ENCODE measurements at regions not wholly inside any gene's neighbourhood (a gene's known extent, or its start where the extent isn't known, plus 50 kb on each side); places are given as distances from the start of the nearest gene placed in this dataset.
"Not testable (repeated sequence)": the region's sequence is repeated elsewhere in the genome, so short reads cannot be mapped to it uniquely, and the experiment has no call there.

- Mint-ChIP-seq H3K9me3 (ENCODE audit: unreplicated experiment) (peaks cover 2% of the 10 kb centered on the region), H3K27me3 (ENCODE audit: unreplicated experiment) (peaks cover 2% of the 10 kb centered on the region), H3K27ac (ENCODE audit: unreplicated experiment) (no peak overlapping the region), H3K36me3 (ENCODE audit: unreplicated experiment) (peaks cover 24% of the 10 kb centered on the region), H3K4me1 (ENCODE audit: low read depth, unreplicated experiment) (no peaks in the 10 kb centered on the region), H3K4me3 (ENCODE audit: unreplicated experiment) (no peak overlapping the region)
- no peak for DNase-seq
- TF ChIP-seq CTCF (IDR thresholded peaks at IDR 0.05; ENCODE audit: partially characterized antibody, unreplicated experiment): no peak
These were observed 744.9 kb upstream of the MGAT4C start for GRCh38 chr12:87001102-87001501.

GRCh38 chr12:86985298-86985697 lies 729.1 kb upstream of the MGAT4C start:
- Mint-ChIP-seq H3K27me3 (ENCODE audit: unreplicated experiment) (no peaks in the 10 kb centered on the region), H3K36me3 (ENCODE audit: unreplicated experiment) (no peaks in the 10 kb centered on the region), H3K4me3 (ENCODE audit: unreplicated experiment) (no peak overlapping the region), H3K27ac (ENCODE audit: unreplicated experiment) (no peak overlapping the region), H3K4me1 (ENCODE audit: low read depth, unreplicated experiment) (no peaks in the 10 kb centered on the region), H3K9me3 (ENCODE audit: unreplicated experiment) (no peaks in the 10 kb centered on the region)
- DNase-seq: no peak
- no peak for TF ChIP-seq CTCF (IDR thresholded peaks at IDR 0.05; ENCODE audit: partially characterized antibody, unreplicated experiment)

- H3K36me3 Mint-ChIP-seq (ENCODE audit: unreplicated experiment); H3K4me3 Mint-ChIP-seq (ENCODE audit: unreplicated experiment); H3K9me3 Mint-ChIP-seq (ENCODE audit: unreplicated experiment); H3K27ac Mint-ChIP-seq (ENCODE audit: unreplicated experiment); H3K4me1 Mint-ChIP-seq (ENCODE audit: low read depth, unreplicated experiment); DNase-seq; H3K27me3 Mint-ChIP-seq (ENCODE audit: unreplicated experiment): not testable (repeated sequence)
These were observed 714.4 kb upstream of the MGAT4C start for GRCh38 chr12:86970595-86970994.

DNA sequence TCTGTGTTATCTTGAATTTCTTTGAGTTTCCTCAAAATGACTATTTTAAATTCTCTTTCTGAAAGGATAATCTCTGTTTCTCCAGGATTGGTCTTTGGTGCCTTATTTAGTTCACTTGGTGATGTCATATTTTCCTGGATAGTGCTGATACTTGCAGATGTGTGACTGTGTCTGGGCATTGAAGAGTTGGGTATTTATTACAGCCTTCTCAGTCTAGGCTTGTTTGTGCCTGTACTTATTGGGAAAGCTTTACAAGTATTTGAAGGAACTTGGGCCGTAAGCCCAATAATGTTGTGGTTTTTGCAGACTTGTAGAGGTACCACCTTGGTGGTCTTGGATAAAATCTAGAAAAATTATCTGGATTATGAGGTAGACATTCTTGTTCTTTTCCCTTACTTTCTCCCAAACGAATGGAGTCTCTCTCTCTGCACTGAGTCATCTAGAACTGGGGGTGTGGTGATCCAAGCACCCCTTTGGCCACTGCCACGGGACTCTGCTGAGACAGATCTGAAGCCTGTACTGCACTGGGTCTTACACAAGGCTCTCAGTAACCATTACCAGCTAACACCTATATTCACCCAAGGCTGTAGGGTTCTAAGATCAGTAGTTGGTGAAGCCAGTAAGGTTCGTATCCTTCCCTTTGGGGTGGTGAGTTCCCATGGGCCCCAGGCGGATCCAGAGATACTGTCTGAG lies 703.7 kb upstream of the MGAT4C start:
- no peak for TF ChIP-seq CTCF (IDR thresholded peaks at IDR 0.05; ENCODE audit: partially characterized antibody, unreplicated experiment)
- no peak overlapping the region for H3K27ac Mint-ChIP-seq (ENCODE audit: unreplicated experiment)
- H3K27me3 Mint-ChIP-seq (ENCODE audit: unreplicated experiment): no peaks in the 10 kb centered on the region
- no peak overlapping the region for H3K4me3 Mint-ChIP-seq (ENCODE audit: unreplicated experiment)
- no peak for DNase-seq
- H3K4me1 Mint-ChIP-seq (ENCODE audit: low read depth, unreplicated experiment): no peaks in the 10 kb centered on the region
- no peaks in the 10 kb centered on the region for H3K36me3 Mint-ChIP-seq (ENCODE audit: unreplicated experiment)
- peaks cover 4% of the 10 kb centered on the region for H3K9me3 Mint-ChIP-seq (ENCODE audit: unreplicated experiment)

DNA sequence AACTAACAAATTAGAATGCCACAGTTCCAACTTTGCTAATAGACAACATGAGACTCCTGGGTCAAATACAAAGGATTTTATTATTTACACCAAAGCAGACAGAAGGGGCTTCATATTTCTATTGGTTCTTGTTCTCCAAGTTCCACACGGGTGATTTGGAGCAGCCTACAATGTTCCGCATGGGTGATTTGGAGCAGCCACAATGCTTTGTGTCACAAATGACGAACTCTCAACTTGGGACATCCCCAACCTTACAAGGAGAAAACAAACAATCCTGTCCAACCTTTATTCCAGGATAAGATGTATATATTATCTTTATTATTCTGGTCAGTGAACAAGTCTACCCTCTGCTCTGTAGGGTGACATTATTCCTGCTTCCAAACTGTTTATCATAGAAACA lies 694.3 kb upstream of the MGAT4C start:
- H3K4me1 Mint-ChIP-seq (ENCODE audit: low read depth, unreplicated experiment): peaks cover 5% of the 10 kb centered on the region
- no peak for TF ChIP-seq CTCF (IDR thresholded peaks at IDR 0.05; ENCODE audit: partially characterized antibody, unreplicated experiment)
- H3K9me3 Mint-ChIP-seq (ENCODE audit: unreplicated experiment): no peaks in the 10 kb centered on the region
- DNase-seq: no peak
- no peaks in the 10 kb centered on the region for H3K36me3 Mint-ChIP-seq (ENCODE audit: unreplicated experiment)
- H3K27me3 Mint-ChIP-seq (ENCODE audit: unreplicated experiment): no peaks in the 10 kb centered on the region
- no peak overlapping the region for H3K27ac Mint-ChIP-seq (ENCODE audit: unreplicated experiment)
- no peak overlapping the region for H3K4me3 Mint-ChIP-seq (ENCODE audit: unreplicated experiment)

All from glutamatergic neuron (in vitro differentiated cells).